GM19023 (cell line): ENCODE measurements at regions not wholly inside any gene's neighbourhood (a gene's known extent, or its start where the extent isn't known, plus 50 kb on each side); places are given as distances from the start of the nearest gene placed in this dataset.
"Not testable (repeated sequence)": the region's sequence is repeated elsewhere in the genome, so short reads cannot be mapped to it uniquely, and the experiment has no call there.

Source experiments
- ATAC-seq: cut with Tn5 transposase; IDR thresholded peaks from one replicate; pipeline ENCODE4 v1.9.1; 2021; ENCODE audit warnings: mild to moderate bottlenecking, moderate library complexity; ENCODE audit not compliant: unreplicated experiment

DNA sequence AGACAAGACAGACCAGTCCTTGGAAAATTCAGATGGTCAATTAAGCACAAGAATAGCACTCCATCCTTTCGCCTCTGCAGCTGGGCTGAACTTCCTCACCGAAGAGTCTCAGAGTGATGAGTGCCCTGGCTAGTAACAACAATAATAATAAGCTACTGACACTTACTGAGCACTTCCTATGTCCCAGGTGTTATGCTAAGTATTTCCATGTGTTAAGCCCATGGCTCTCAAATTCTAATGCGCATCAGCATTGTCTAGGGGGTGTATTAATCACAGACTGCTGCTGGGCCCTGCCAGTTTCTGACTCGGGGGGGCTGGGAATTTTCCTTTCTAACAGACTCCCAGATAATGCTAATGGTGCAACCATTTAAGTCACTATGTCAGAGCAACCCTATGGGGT lies 118.2 kb upstream of the LRFN2 start:
- no peak for ATAC-seq

- ATAC-seq: no peak
Measured at GRCh38 chr6:40701352-40702007, 114.3 kb upstream of the LRFN2 start.

DNA sequence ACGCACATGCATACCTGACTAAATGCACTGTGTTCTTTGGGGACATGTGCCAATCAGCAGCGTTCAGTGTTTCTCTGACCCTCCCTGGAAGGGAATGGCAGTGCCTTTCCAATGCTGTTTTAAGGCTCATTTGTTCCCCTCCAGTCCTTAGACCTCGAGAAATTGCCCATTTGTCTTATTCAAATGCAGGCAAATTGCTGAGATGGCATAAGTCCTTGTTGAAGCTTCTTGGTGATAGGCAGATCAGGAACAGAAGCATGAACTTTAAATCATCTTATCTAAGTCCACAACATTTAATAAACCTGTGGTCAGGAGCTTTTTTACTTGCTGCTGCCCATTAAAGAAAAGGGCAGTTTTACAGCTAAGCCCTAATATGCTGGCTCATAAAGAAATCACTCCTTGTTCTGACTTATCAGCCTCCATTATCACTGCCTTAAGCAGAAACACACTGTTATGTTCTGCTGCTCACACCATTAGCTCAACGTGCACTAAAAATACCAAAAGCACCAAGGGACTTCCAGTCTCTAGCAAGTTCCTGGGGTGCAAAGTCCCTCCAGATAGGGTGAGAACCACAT lies 112.9 kb upstream of the LRFN2 start:
- ATAC-seq: no peak

DNA sequence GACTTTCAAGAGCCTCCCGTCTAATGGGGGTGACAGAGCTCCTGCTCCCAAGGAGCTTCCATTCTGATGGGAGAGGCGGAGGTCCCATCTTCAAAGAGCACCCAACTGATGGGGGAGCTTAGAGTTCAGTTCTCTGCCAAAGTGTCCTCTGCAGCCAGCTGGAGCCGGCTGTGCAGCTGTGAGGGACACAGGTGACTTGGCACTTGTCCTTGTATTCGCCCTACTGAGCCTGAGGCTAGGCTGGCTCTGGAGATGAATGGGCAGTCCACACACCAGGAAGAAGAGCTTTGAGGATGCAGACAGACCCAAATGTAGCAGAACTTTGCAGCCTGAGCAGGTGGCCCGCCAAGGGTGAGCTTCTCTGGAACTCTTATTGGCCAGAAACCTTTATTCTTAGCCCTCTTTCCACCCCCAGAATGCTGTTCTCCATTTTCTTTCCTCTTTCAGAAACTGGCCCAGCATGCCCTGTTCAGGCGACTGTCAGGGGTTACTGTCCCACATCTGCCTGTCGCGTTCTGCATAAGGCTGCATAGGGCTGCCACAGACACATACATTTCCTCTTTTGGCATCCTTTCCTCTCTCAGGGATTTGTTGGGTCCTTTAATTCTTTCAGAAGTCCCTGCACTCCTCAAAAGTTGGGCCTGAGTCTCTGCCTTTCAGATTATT lies 108.7 kb upstream of the LRFN2 start:
- ATAC-seq: no peak

- no peak for ATAC-seq
Measured at GRCh38 chr6:40695114-40695513, 108.0 kb upstream of the LRFN2 start.

- no peak for ATAC-seq
Measured at GRCh38 chr6:40693768-40694167, 106.6 kb upstream of the LRFN2 start.

DNA sequence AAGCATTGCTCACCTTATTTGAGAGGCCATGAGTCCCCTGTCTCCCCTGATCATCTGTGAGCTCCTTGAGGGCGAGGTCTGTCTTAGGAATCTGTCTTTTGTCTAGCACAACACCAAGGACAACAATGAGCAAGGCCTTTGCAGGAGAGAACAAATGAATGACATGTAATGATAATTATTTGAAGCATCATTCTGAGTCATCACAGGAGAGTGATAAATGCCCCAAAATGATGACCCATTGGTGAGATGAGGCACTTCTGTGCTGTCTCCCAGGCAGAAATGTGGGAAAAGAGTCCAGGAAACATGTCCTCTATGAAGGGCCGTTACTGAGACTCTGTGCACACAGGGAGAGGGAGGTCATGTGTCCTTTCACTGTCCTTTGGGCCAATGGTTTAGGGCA lies 105.2 kb upstream of the LRFN2 start:
- no peak for ATAC-seq

- ATAC-seq: no peak
Measured at GRCh38 chr6:40689185-40689584, 102.0 kb upstream of the LRFN2 start.

GRCh38 chr6:40688214-40688761 lies 101.1 kb upstream of the LRFN2 start:
- no peak for ATAC-seq

DNA sequence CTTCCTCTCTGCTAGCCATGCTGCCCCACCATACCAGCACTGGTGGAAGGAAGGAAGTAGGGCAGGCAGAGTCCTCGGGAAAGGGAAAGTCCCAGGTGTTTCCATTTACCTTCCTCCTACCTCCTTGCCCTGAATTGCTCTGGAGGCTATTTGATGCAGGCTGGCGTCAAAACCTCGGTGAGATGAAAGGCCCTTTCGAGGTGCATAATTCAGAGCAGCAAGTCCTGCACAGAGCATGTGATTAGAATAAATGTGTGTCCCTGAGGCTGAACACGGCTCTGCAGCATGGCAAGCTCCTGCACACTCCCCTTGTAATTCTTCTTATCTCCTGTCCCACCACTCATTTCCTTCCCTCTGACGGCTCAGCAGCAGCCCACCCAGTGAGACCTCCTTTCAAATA lies 98.7 kb upstream of the LRFN2 start:
- no peak for ATAC-seq

DNA sequence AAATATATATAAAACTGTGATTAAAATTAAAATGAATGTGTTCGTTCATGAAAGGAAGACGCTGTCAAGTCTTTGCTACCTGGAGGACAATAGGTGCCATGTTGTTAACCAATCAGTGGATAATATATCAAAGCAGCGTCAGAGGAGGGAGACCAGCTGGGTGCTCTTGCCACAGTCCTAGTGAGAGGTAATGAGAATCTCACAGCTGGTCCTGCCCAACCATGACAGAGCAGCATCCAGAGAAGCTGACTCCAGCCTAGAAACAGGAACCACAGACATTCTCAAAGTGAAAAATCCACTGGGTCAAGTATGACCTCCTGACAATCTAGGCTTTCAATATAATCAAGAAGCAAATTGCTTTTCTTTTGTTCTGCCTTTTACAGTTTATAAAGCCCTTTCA lies 94.5 kb upstream of the LRFN2 start:
- ATAC-seq: no peak

- ATAC-seq: no peak
Measured at GRCh38 chr6:40678941-40679340, 91.8 kb upstream of the LRFN2 start.

DNA sequence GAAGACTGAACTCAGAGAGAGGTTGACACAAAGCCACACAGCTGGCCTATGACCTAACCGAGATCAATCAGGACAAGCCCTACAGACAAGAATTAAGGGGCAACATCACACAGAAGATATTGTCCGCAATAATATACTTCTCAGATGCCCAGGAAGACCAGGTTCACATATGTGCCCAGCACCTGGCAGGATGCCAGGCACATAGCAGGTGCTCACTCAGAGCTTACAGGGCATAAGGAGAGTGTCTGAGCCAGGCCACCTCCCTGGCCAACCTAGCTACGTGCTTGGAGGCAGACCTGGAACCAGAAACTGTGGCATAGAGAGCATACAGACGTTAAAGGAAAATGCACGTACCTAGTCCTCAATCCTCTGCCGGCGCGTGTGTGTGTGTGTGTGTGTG lies 87.0 kb upstream of the LRFN2 start:
- no peak for ATAC-seq

DNA sequence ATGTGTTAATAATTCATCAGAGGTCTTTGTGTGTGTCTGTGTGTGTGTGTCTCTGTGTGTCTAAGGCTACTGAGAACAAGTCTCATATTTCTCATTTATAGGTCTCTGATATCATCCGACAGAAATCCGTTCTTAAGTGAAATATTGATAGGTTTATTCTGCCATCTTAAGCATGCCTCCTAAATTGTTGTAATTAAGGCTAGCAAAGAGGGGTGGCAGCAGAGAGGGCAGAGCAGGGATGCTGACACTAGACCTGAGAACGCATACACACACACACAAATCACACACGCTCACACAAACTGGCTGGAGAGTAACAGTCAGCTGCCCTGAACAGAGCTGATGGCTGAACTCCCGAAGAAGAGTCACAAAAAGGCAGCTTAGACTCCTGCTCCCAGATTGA lies 84.9 kb upstream of the LRFN2 start:
- ATAC-seq: no peak

DNA sequence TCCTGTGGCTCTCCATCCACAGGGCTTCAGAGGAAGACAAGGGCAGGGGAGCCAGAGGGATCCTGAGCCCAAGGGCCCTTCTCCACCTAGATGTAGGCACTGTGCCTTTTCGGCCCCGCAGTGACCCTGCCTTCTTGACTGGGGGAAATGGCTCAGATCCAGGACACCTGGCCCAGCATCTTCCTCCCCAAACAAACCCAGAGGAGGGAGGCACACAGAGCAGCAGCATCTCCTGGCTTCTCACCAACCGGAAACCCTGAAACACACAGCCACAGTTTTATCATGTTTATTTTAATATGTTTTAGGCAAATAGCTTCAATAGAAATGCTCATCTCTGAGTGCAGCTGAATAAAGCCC lies 84.5 kb upstream of the LRFN2 start:
- ATAC-seq: no peak

DNA sequence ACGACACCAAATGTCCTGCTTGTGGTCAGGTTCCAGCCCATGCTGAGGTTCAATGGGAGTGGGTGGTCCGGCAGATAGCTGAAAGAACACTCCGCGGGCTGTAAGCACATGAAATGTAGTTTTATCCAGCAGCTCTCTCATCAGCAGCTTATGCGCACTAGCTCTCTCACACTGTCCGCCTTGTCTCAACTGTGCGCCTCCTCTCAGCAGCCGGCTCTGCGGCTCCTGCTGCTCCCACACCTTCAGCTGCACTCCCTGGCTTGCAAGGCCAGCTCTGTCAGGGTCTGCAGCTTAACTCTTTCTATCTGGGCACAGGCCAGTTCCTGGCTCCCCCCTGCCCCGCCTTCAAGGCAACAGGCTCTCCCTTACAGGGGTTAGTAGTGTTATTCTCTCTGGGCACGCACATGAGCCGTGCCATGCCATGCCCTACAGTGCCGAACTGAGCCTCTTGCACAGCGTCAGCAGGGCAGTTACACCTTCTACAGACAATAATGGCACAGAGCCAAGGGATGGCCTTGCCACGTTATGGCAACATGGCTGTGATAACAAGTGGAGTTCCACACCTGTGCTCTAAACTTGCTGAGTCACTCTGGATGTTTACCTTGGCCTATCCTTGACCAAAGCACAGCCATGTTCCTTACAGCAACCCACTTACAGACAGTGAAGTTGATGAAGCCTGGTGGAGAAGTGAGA lies 84.0 kb upstream of the LRFN2 start:
- no peak for ATAC-seq

GRCh38 chr6:40669343-40669742 lies 82.2 kb upstream of the LRFN2 start:
- ATAC-seq: no peak

GRCh38 chr6:40668203-40668602 lies 81.0 kb upstream of the LRFN2 start:
- ATAC-seq: no peak

GRCh38 chr6:40666530-40666929 lies 79.4 kb upstream of the LRFN2 start:
- ATAC-seq: no peak

- ATAC-seq: no peak
Measured at GRCh38 chr6:40661726-40662125, 74.6 kb upstream of the LRFN2 start.

- not testable (repeated sequence) for ATAC-seq
Measured at GRCh38 chr6:40656772-40657171, 69.6 kb upstream of the LRFN2 start.

GRCh38 chr6:40654828-40655227 lies 67.7 kb upstream of the LRFN2 start:
- ATAC-seq: no peak
